Vagina (tissue), 2 donors: ENCODE measurements at regions not wholly inside any gene's neighbourhood (a gene's known extent, or its start where the extent isn't known, plus 50 kb on each side); places are given as distances from the start of the nearest gene placed in this dataset.

Experiments
- POLR2A ChIP-seq, 2 donors: fragments of 450-650 bp; IDR thresholded peaks; one replicate each; pipeline ENCODE4 v1.6.1; 2017; ENCODE audit warnings: antibody characterized with exemption in 2 of 2, mild to moderate bottlenecking in 2 of 2, moderate library complexity in 2 of 2
- POLR2AphosphoS5 ChIP-seq, 2 donors: sonication (generic); formaldehyde crosslinking; IDR thresholded peaks; one replicate each; pipeline ENCODE4 v1.9.0; 2017; ENCODE audit warnings: antibody characterized with exemption in 2 of 2, mild to moderate bottlenecking in 2 of 2, low read depth in 1 of 2; ENCODE audit not compliant: insufficient read depth in 1 of 2
- TF ChIP-seq, protein P1 (sequence below), 3 experiments: fragments of 450-650 bp in 2 of 3; fragments of 200-600 bp in 1 of 3; sonication (generic) in 1 of 3; IDR thresholded peaks; one replicate each; pipeline ENCODE4 v1.5.1; 2017 to 2019; ENCODE audit warnings: antibody characterized with exemption in 3 of 3, mild to moderate bottlenecking in 2 of 3, moderate library complexity in 2 of 3

DNA sequence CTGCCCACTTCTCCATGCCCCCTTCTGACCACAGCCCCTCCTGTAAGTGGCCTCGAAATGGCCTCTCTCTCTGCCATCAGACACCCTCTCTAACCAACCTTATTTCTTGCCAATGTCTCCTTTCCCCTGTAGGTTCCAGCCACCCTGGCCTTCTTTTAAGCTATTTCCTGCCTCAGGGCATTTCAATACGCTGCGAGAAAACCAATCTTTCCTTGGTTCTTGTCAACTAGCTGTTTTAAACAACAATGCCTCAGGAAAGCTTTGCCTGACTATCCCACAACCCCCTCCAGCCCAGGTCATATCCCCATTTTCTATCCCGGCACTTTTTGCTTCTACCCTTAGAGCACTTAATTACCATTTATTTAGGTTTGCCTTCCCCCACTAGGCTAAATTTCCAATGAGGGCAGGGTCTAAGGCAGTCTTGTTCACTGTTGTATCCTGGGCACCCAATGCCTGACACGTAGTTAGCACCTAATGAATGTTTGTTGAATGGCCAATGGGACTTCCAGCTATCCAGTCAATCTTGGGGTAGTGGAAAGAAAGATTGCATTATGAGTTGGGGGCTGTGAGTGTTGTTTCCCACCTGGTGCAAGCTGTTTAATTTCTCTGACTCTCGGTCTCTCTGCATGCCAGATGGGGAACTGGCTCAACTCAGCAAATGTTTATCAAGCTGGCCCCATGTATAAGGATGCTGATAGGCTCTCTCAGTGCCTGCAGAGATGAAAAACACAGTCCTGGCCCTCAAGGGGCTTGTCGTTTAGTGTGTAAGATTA, 291.2 kb downstream of the SRBD1 start:
- TF ChIP-seq, protein P1, sequence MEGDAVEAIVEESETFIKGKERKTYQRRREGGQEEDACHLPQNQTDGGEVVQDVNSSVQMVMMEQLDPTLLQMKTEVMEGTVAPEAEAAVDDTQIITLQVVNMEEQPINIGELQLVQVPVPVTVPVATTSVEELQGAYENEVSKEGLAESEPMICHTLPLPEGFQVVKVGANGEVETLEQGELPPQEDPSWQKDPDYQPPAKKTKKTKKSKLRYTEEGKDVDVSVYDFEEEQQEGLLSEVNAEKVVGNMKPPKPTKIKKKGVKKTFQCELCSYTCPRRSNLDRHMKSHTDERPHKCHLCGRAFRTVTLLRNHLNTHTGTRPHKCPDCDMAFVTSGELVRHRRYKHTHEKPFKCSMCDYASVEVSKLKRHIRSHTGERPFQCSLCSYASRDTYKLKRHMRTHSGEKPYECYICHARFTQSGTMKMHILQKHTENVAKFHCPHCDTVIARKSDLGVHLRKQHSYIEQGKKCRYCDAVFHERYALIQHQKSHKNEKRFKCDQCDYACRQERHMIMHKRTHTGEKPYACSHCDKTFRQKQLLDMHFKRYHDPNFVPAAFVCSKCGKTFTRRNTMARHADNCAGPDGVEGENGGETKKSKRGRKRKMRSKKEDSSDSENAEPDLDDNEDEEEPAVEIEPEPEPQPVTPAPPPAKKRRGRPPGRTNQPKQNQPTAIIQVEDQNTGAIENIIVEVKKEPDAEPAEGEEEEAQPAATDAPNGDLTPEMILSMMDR (IDR thresholded peaks at IDR 0.05): no peak
- TF ChIP-seq POLR2A (IDR thresholded peaks at IDR 0.05) (no peak), POLR2AphosphoS5 (IDR thresholded peaks at IDR 0.05; ENCODE audit: insufficient read depth in 1 of 2, low read depth in 1 of 2) (no peak)
